GM12878 (cell line): ENCODE measurements at regions not wholly inside any gene's neighbourhood (a gene's known extent, or its start where the extent isn't known, plus 50 kb on each side); places are given as distances from the start of the nearest gene placed in this dataset.

Experiments
- ATAC-seq: fragments of 200-7000 bp; cut with Tn5 transposase; 3 replicates; pipeline ENCODE4 v1.9.1; 2020; ENCODE audit warnings: mild to moderate bottlenecking, moderate library complexity
- BruUV-seq: library from RNA; stranded (reverse); fragments of 400-500 nt; replicated peaks from 2 replicates; lab custom pipeline; 2021; lab: Mats Ljungman, UMichigan
- CTCF ChIA-PET: fragments of 300-600 bp; sonication (Branson Sonifier 250); formaldehyde crosslinking; extraction: SDS; loops from one replicate; lab custom pipeline; 2021; ENCODE audit warnings: inconsistent platforms; lab: Yijun Ruan, JAX
- POLR2A ChIA-PET: fragments of 350-600 bp; formaldehyde crosslinking; extraction: SDS; loops from one replicate; lab custom pipeline; 2021; ENCODE audit warnings: inconsistent platforms; lab: Charles Lee
- RAD21 ChIA-PET: fragments of 300-600 bp; sonication (Branson Sonifier 250); formaldehyde crosslinking; loops from one replicate; lab custom pipeline; 2023; ENCODE audit warnings: antibody characterized with exemption; ENCODE audit not compliant: unreplicated experiment; lab: Charles Lee
- SMC1A ChIA-PET: fragments of 300-600 bp; sonication (Branson Sonifier 250); formaldehyde crosslinking; loops from one replicate; lab custom pipeline; 2023; ENCODE audit not compliant: unreplicated experiment, uncharacterized antibody; lab: Charles Lee
- DNase-seq: peaks from one replicate; pipeline ENCODE4 v3.0.0-alpha.2; 2011; ENCODE audit warnings: low read depth, low spot score
- FAIRE-seq: peaks from 3 replicates; lab custom pipeline; 2011; peaks lifted over from hg19 to GRCh38; lab: Jason Lieb, UNC
- H2AFZ ChIP-seq: 2 replicates; pipeline ENCODE4 v1.6.0; 2011; ENCODE audit warnings: low read depth, low read length, control low read depth; ENCODE audit not compliant: control insufficient read depth
- H3K27ac ChIP-seq: 2 replicates; pipeline ENCODE4 v1.5.1; 2011; ENCODE audit warnings: control low read depth; ENCODE audit not compliant: control insufficient read depth, insufficient read depth
- H3K27me3 ChIP-seq, 2 experiments: replicated peaks in 1 of 2; 2 replicates each; pipeline versions ENCODE4 v1.6.0 to v1.6.1; 2011; ENCODE audit warnings: low read length in 1 of 2; ENCODE audit not compliant: control insufficient read depth in 2 of 2, insufficient read depth in 2 of 2
- H3K36me3 ChIP-seq, 2 experiments: 2 replicates each; pipeline ENCODE4 v1.5.1; 2011; ENCODE audit warnings: low read length in 1 of 2; ENCODE audit not compliant: control insufficient read depth in 2 of 2, insufficient read depth in 2 of 2
- H3K4me1 ChIP-seq: 2 replicates; pipeline ENCODE4 v1.6.1; 2011; ENCODE audit warnings: mild to moderate bottlenecking, low read length, moderate library complexity, mixed read lengths; ENCODE audit not compliant: control insufficient read depth, insufficient read depth
- H3K4me2 ChIP-seq: 2 replicates; pipeline ENCODE4 v1.6.0; 2011; ENCODE audit warnings: control low read depth; ENCODE audit not compliant: control insufficient read depth, insufficient read depth
- H3K4me3 ChIP-seq: fragments of 200-600 bp; sonication (generic); 2 replicates; pipeline ENCODE4 v1.5.1; 2016
- H3K79me2 ChIP-seq: 2 replicates; pipeline ENCODE4 v1.6.0; 2011; ENCODE audit warnings: low read length; ENCODE audit not compliant: control insufficient read depth, insufficient read depth
- H3K9ac ChIP-seq: 2 replicates; pipeline ENCODE4 v1.8.0; 2011; ENCODE audit warnings: low read length, control low read depth, mixed read lengths; ENCODE audit not compliant: control insufficient read depth, insufficient read depth
- H3K9me3 ChIP-seq: replicated peaks from 3 replicates; pipeline ENCODE4 v1.5.1; 2011; ENCODE audit warnings: mild to moderate bottlenecking, low read length; ENCODE audit not compliant: control insufficient read depth, insufficient read depth
- H4K20me1 ChIP-seq: 2 replicates; pipeline ENCODE4 v1.6.0; 2011; ENCODE audit not compliant: control insufficient read depth, insufficient read depth
- BCL11A ChIP-seq: IDR thresholded peaks from 2 replicates; pipeline ENCODE4 v1.6.1; 2011; ENCODE audit warnings: low read depth, low read length
- CHD1 ChIP-seq: IDR thresholded peaks from 2 replicates; pipeline ENCODE4 v1.6.1; 2012; ENCODE audit warnings: low read depth, low read length, improper control_type of control experiment
- KLF5 ChIP-seq: fragments of 450-650 bp; IDR thresholded peaks from 2 replicates; pipeline ENCODE4 v1.6.1; 2014; ENCODE audit warnings: mild to moderate bottlenecking; ENCODE audit not compliant: partially characterized antibody
- MTA2 ChIP-seq: fragments of 450-650 bp; IDR thresholded peaks from 2 replicates; pipeline ENCODE4 v1.6.1; 2016; ENCODE audit warnings: low read depth, mild to moderate bottlenecking, moderate library complexity
- MYB ChIP-seq: fragments of 150-350 bp; IDR thresholded peaks from 2 replicates; pipeline ENCODE4 v1.6.1; 2014; ENCODE audit warnings: mild to moderate bottlenecking, low read depth, low read length, borderline replicate concordance
- RAD51 ChIP-seq: fragments of 450-650 bp; IDR thresholded peaks from 2 replicates; pipeline ENCODE4 v1.6.1; 2016; ENCODE audit warnings: moderate library complexity, mild to moderate bottlenecking, inconsistent platforms
- STAT3 ChIP-seq: IDR thresholded peaks from 2 replicates; pipeline ENCODE4 v1.6.1; 2011; ENCODE audit warnings: low read depth, low read length, improper control_type of control experiment
- WRNIP1 ChIP-seq: IDR thresholded peaks from 2 replicates; pipeline ENCODE4 v1.6.1; 2011; ENCODE audit warnings: low read depth, low read length, improper control_type of control experiment, borderline replicate concordance
- ZNF274 ChIP-seq: IDR thresholded peaks from one replicate; pipeline ENCODE4 v1.8.0; 2011; ENCODE audit not compliant: insufficient read length, insufficient read depth
- WGBS: methylation state at CpG from one replicate; pipeline ENCODE4 v1.1.6; 2016; ENCODE audit warnings: low lambda C conversion rate; ENCODE audit not compliant: insufficient replicate concordance, insufficient coverage; ENCODE audit errors: missing lambda C conversion rate; 5-methylcytosine and 5-hydroxymethylcytosine counted together
- in situ Hi-C: fragments of 300-500 bp; cut with MboI; formaldehyde crosslinking; loops from 9 replicates; pipeline ENCODE4 v1.14.3; 2018; ENCODE audit warnings: mixed read lengths
- intact Hi-C: fragments of 100-400 bp; cut with micrococcal nuclease; formaldehyde crosslinking; loops from one replicate; pipeline ENCODE4 v1.14.2; 2022; ENCODE audit not compliant: unreplicated experiment
- TF ChIP-seq, protein P1 (sequence below): fragments of 450-650 bp; IDR thresholded peaks from 2 replicates; pipeline ENCODE4 v1.6.1; 2018; ENCODE audit warnings: borderline replicate concordance, mild to moderate bottlenecking; ENCODE audit not compliant: partially characterized antibody

DNA sequence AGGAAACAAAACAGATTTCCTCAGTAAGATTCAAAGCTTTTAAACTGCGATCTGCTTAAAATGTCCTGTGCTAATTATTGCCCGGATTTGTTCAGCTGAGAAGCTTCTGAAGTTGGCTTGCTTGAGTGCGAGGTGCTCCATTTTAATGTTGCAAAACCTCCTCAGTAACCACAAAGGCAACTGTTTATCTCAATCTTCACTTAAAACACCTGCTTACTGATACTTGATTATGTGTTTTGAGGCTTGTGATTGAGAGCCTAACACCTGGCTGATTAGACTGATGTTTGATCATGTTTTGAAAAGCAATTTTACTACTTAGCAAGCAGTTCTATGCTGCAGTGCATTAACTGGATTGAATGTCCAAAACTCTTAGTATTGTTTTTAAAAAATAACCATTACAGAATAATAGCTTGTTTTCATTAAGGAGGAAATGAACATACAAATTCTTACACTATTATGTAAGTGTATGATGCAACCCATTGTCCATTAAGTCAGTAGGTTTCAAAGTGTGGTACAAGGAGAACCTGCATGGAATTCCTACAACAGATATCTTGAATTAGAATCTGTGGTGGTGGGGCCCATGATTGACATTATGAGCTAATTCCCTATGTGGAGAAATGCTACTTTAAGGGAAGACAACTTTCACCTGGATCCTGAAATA lies 96.9 kb upstream of the FAM180A start (continued):
- no peak for TF ChIP-seq MYB
- no peak for TF ChIP-seq STAT3
- no peak for TF ChIP-seq ZNF274
- no peak for TF ChIP-seq MTA2
- no peak for TF ChIP-seq RAD51
- TF ChIP-seq WRNIP1, result no peak
- TF ChIP-seq CHD1, result no peak
- no peak for TF ChIP-seq KLF5
- TF ChIP-seq BCL11A, result no peak

DNA sequence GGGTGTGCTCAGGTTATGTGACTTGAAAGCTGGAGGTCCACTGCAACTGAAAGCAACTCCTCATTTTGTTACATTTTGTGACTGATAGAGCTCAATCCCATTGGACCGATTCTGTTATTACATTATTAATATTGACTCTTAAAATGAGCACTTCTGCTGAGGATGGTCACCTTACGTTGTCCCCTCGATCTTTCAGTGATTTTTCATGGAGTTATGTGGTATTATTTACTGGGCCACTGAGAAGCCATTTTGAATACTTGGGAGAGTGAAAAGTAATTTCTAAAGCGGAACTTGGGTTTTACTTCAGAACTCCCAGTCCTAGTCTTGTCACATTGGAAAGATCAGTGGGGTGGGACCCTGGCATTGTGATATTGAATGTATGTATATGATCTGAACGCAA lies 96.3 kb upstream of the FAM180A start:
- Histone ChIP-seq H3K36me3 (no peaks in the 10 kb centered on the region), H3K79me2 (no peaks in the 10 kb centered on the region), H3K27me3 (no peaks in the 10 kb centered on the region), H3K4me2 (no peak overlapping the region), H3K4me1 (peaks cover 8% of the 10 kb centered on the region; the same call in 1 of the 2 replicates), H3K4me3 (no peak overlapping the region), H3K9me3 (no peaks in the 10 kb centered on the region), H2AFZ (no peak overlapping the region), H3K9ac (no peak overlapping the region), H4K20me1 (no peaks in the 10 kb centered on the region), H3K27ac (no peak overlapping the region)
- TF ChIP-seq, protein P1, sequence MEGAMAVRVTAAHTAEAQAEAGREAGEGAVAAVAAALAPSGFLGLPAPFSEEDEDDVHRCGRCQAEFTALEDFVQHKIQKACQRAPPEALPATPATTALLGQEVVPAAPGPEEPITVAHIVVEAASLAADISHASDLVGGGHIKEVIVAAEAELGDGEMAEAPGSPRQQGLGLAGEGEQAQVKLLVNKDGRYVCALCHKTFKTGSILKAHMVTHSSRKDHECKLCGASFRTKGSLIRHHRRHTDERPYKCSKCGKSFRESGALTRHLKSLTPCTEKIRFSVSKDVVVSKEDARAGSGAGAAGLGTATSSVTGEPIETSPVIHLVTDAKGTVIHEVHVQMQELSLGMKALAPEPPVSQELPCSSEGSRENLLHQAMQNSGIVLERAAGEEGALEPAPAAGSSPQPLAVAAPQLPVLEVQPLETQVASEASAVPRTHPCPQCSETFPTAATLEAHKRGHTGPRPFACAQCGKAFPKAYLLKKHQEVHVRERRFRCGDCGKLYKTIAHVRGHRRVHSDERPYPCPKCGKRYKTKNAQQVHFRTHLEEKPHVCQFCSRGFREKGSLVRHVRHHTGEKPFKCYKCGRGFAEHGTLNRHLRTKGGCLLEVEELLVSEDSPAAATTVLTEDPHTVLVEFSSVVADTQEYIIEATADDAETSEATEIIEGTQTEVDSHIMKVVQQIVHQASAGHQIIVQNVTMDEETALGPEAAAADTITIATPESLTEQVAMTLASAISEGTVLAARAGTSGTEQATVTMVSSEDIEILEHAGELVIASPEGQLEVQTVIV, result no peak
- TF ChIP-seq ZNF274, result no peak
- POLR2A ChIA-PET, result no interaction called here
- SMC1A ChIA-PET, result no interaction called here
- RAD21 ChIA-PET, result no interaction called here
- CTCF ChIA-PET, result no interaction called here
- no peak for FAIRE-seq
- DNase-seq, result no peak
- WGBS, result 61% methylated on average over 5 of the region's 5 CpGs
- in situ Hi-C loops, result no loop called here
- intact Hi-C loops, result no loop called here
- no peak for ATAC-seq
- no TSS peak for BruUV-seq
